ENCODE measurements at regions not wholly inside any gene's neighbourhood (a gene's known extent, or its start where the extent isn't known, plus 50 kb on each side); places are given as distances from the start of the nearest gene placed in this dataset.
A peak's percentile ranks its signal among the peaks of the same experiment; 100 is the strongest.

DNA sequence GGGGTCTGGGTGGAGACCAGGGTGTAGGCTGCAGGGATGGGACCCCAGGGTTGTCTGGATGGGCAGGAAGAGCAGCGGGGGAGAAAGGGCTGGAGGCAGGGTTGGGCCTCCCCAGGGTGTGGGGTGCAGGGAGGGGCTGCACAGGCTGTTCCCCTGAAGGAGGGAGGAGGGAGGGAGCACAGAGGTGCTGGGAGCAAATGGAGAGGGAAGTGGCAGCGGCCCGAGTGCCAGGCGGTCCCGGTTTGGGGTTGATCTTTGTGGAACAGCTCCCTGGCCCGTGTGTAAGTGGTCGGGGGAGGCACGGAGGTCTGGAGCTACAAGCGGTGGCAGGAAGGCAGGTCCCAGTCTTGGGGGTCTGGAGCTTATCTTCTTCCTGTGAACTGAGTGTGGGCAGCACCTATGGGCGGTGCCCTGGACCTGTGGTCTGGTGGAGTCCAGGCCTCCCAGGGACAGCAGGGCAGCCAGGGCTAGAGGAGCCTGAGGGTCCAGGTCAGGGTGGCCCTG is 391.6 kb downstream of the TMEM121 start:
- Mint-ChIP-seq H3K4me1 (peaks cover 13% of the 10 kb centered on the region), H3K4me3 (peak overlapping the region; percentile 69), H3K9me3 (ENCODE audit: insufficient read depth) (no peaks in the 10 kb centered on the region), H3K27me3 (no peaks in the 10 kb centered on the region), H3K27ac (peak overlapping the region; percentile 78)
- H3K4me1 ChIP-seq (ENCODE audit: control insufficient read depth in 2 of 2, insufficient read depth in 2 of 2, low read length in 2 of 2), result no peaks in the 10 kb centered on the region
- H3K27ac ChIP-seq (ENCODE audit: low read length in 2 of 2), result peak overlapping the region in 1 of 2 donors; percentile 23
- H3K27me3 ChIP-seq (replicated peaks in 1 of 4; ENCODE audit: control extremely low read depth in 1 of 4, control insufficient read depth in 3 of 4, insufficient read depth in 4 of 4, low read length in 3 of 4), result no peaks in the 10 kb centered on the region
- H4K20me1 ChIP-seq (ENCODE audit: control insufficient read depth, insufficient read depth, low read length, poor library complexity, severe bottlenecking), result peaks cover 14% of the 10 kb centered on the region
- H2AFZ ChIP-seq (ENCODE audit: insufficient read depth, low read depth, low read length, poor library complexity, severe bottlenecking), result no peak overlapping the region
- peak overlapping the region; percentile 30 for H3K4me2 ChIP-seq (replicated peaks; ENCODE audit: low read depth, low read length, poor library complexity, severe bottlenecking)
- intact Hi-C loops (cut with micrococcal nuclease), result no loop called here
- WGBS (ENCODE audit: insufficient coverage), result 35% methylated on average over 4 of the region's 10 CpGs
- ChIA-PET POLR2A (interaction anchor here (1.5 to 2.2 kb wide), 3 partner anchors 10 to 56 kb away, joined by 5 to 9 read pairs (median 6); no protein-coding TSS in a partner anchor), CTCF (no interaction called here)
- peaks cover 0 to 8% of the 10 kb centered on the region in 2 experiments for H3K36me3 ChIP-seq (replicated peaks in 1 of 2; ENCODE audit: control extremely low read depth in 1 of 2, control insufficient read depth in 1 of 2, extremely low read depth in 1 of 2, insufficient read depth in 2 of 2, low read length in 1 of 2)
- H3K4me3 ChIP-seq (ENCODE audit: control extremely low read depth in 1 of 5, extremely low read depth in 1 of 5, insufficient read depth in 1 of 5, low read depth in 2 of 5, low read length in 4 of 5), result peak overlapping the region in 3 of 5 experiments; percentile 37 to 57 (median 44)
- H3K9ac ChIP-seq (ENCODE audit: low read length), result peak overlapping the region; percentile 45
- no peak for DNase-seq
- TF ChIP-seq, protein P1, sequence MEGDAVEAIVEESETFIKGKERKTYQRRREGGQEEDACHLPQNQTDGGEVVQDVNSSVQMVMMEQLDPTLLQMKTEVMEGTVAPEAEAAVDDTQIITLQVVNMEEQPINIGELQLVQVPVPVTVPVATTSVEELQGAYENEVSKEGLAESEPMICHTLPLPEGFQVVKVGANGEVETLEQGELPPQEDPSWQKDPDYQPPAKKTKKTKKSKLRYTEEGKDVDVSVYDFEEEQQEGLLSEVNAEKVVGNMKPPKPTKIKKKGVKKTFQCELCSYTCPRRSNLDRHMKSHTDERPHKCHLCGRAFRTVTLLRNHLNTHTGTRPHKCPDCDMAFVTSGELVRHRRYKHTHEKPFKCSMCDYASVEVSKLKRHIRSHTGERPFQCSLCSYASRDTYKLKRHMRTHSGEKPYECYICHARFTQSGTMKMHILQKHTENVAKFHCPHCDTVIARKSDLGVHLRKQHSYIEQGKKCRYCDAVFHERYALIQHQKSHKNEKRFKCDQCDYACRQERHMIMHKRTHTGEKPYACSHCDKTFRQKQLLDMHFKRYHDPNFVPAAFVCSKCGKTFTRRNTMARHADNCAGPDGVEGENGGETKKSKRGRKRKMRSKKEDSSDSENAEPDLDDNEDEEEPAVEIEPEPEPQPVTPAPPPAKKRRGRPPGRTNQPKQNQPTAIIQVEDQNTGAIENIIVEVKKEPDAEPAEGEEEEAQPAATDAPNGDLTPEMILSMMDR (IDR thresholded peaks at IDR 0.05), result no peak
- TF ChIP-seq EZH2 (IDR thresholded peaks at IDR 0.05; ENCODE audit: borderline replicate concordance, insufficient read depth, low read depth, low read length, poor library complexity, severe bottlenecking), result no peak
- H3K79me2 ChIP-seq (ENCODE audit: control insufficient read depth, insufficient read depth, low read length), result peaks cover 4% of the 10 kb centered on the region
- H3K9me3 ChIP-seq (ENCODE audit: control extremely low read depth in 1 of 3, control insufficient read depth in 2 of 3, insufficient read depth in 1 of 3, low read length in 2 of 3), result peaks cover 0 to 6% (median 0%) of the 10 kb centered on the region in 3 donors
- ATAC-seq (ENCODE audit: low read depth), result no peak

DNA sequence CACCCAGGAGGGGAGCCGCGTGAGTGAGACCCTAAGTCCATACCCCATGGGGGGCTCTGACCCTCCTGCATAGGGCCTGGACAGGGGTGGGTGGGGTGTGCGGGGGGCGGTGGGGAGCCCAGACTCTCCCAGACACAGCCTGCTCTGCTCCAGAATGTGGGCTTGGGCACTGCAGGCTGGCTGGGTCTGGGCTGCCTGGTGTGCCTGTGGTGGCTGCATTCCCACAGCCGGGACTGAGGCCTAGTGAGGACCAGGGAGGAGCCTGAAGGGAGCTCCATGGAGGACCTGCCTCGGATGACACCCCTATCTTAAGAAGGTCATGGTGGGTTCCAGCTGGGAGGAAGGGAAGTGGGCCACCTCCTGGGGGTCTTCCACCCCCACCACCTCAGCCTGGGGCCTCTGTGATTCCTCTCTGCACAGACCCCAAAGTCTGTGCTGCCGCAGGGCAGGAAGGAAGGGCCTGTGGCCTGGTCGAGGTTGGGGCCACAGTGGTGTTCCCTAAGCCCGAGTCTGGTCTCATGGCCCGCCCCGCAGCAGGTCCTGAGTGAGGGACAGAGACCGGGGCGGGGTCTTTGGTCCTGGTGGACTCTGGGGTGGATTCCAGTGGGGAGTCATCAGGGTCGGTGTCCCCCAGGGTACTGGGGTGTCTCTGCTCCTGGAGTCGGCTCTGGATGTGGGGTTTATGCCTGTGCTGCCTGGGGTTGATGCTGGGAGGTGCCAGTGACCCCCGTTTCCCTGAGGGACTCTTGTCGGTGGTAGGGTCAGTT is 392.3 kb downstream of the TMEM121 start:
- DNase-seq (no peak), ATAC-seq (ENCODE audit: low read depth) (no peak)
- Mint-ChIP-seq H3K4me1 (peaks cover 13% of the 10 kb centered on the region), H3K4me3 (peak overlapping the region; percentile 49), H3K27me3 (no peaks in the 10 kb centered on the region), H3K27ac (peak overlapping the region; percentile 46), H3K9me3 (ENCODE audit: insufficient read depth) (no peaks in the 10 kb centered on the region)
- Histone ChIP-seq H3K27me3 (replicated peaks in 1 of 4; ENCODE audit: control extremely low read depth in 1 of 4, control insufficient read depth in 3 of 4, insufficient read depth in 4 of 4, low read length in 3 of 4) (no peaks in the 10 kb centered on the region), H3K4me2 (replicated peaks; ENCODE audit: low read depth, low read length, poor library complexity, severe bottlenecking) (peak overlapping the region; percentile 19), H3K9ac (ENCODE audit: low read length) (peak overlapping the region; percentile 23), H2AFZ (ENCODE audit: insufficient read depth, low read depth, low read length, poor library complexity, severe bottlenecking) (no peak overlapping the region), H3K4me1 (ENCODE audit: control insufficient read depth in 2 of 2, insufficient read depth in 2 of 2, low read length in 2 of 2) (no peaks in the 10 kb centered on the region), H3K27ac (ENCODE audit: low read length in 2 of 2) (peak overlapping the region; percentile 9 to 29), H3K9me3 (ENCODE audit: control extremely low read depth in 1 of 3, control insufficient read depth in 2 of 3, insufficient read depth in 1 of 3, low read length in 2 of 3) (peaks cover 0 to 6% (median 0%) of the 10 kb centered on the region in 3 donors), H3K4me3 (ENCODE audit: control extremely low read depth in 1 of 5, extremely low read depth in 1 of 5, insufficient read depth in 1 of 5, low read depth in 2 of 5, low read length in 4 of 5) (peak overlapping the region in 4 of 5 experiments; percentile 29 to 57 (median 40)), H3K36me3 (replicated peaks in 1 of 2; ENCODE audit: control extremely low read depth in 1 of 2, control insufficient read depth in 1 of 2, extremely low read depth in 1 of 2, insufficient read depth in 2 of 2, low read length in 1 of 2) (peaks cover 0 to 8% of the 10 kb centered on the region in 2 experiments), H3K79me2 (ENCODE audit: control insufficient read depth, insufficient read depth, low read length) (peaks cover 4% of the 10 kb centered on the region), H4K20me1 (ENCODE audit: control insufficient read depth, insufficient read depth, low read length, poor library complexity, severe bottlenecking) (peaks cover 14% of the 10 kb centered on the region)
- WGBS (ENCODE audit: insufficient coverage), result no CpG with 5 or more reads among the region's 17 CpGs
- ChIA-PET POLR2A (interaction anchor here (1.5 to 2.2 kb wide), 3 partner anchors 9 to 57 kb away, joined by 5 to 9 read pairs (median 6); no protein-coding TSS in a partner anchor), CTCF (no interaction called here)
- intact Hi-C loops (cut with micrococcal nuclease), result no loop called here
- TF ChIP-seq, protein P1 (IDR thresholded peaks at IDR 0.05), result no peak
- TF ChIP-seq EZH2 (IDR thresholded peaks at IDR 0.05; ENCODE audit: borderline replicate concordance, insufficient read depth, low read depth, low read length, poor library complexity, severe bottlenecking), result no peak
